Esophagus muscularis mucosa (tissue), 4 donors: ENCODE measurements at regions not wholly inside any gene's neighbourhood (a gene's known extent, or its start where the extent isn't known, plus 50 kb on each side); places are given as distances from the start of the nearest gene placed in this dataset.

Experiments
- DNase-seq: peaks from one replicate; pipeline ENCODE4 v3.0.0-alpha.2; 2017; ENCODE audit errors: extremely low spot score
- H3K27ac ChIP-seq, 4 donors: fragments of 200-600 bp; sonication (generic); replicated peaks in 1 of 4; 1 replicate in 3 of 4; 2 replicates in 1 of 4; pipeline ENCODE4 v1.5.1; 2016 to 2019; ENCODE audit warnings: mild to moderate bottlenecking in 1 of 4
- H3K27me3 ChIP-seq, 4 donors: fragments of 200-600 bp; sonication (generic); one replicate each; pipeline versions ENCODE4 v1.5.1 to v1.6.0; 2016 to 2019
- H3K36me3 ChIP-seq, 4 donors: fragments of 200-600 bp; sonication (generic); one replicate each; pipeline ENCODE4 v1.5.1; 2016 to 2019
- H3K4me1 ChIP-seq, 4 donors: fragments of 200-600 bp; sonication (generic); one replicate each; pipeline ENCODE4 v1.5.1; 2016 to 2019
- H3K4me3 ChIP-seq, 4 donors: fragments of 200-600 bp; sonication (generic); 1 replicate in 2 of 4; 2 replicates in 2 of 4; pipeline ENCODE4 v1.5.1; 2016 to 2019; ENCODE audit warnings: mild to moderate bottlenecking in 4 of 4, moderate library complexity in 1 of 4
- H3K9me3 ChIP-seq, 4 donors: fragments of 200-600 bp; sonication (generic); 1 replicate in 3 of 4; 2 replicates in 1 of 4; pipeline ENCODE4 v1.5.1; 2016 to 2019
- CTCF ChIP-seq, 3 experiments: fragments of 200-600 bp in 2 of 3; fragments of 450-650 bp in 1 of 3; sonication (generic) in 2 of 3; IDR thresholded peaks; one replicate each; pipeline ENCODE4 v1.5.1; 2017 to 2019; ENCODE audit warnings: antibody characterized with exemption in 3 of 3, mild to moderate bottlenecking in 2 of 3, moderate library complexity in 1 of 3
- EP300 ChIP-seq: sonication (generic); formaldehyde crosslinking; IDR thresholded peaks from one replicate; pipeline ENCODE4 v1.6.1; 2017; ENCODE audit warnings: antibody characterized with exemption
- POLR2A ChIP-seq: fragments of 450-650 bp; IDR thresholded peaks from one replicate; pipeline ENCODE4 v1.6.1; 2017; ENCODE audit warnings: antibody characterized with exemption, moderate library complexity, mild to moderate bottlenecking, low read depth
- POLR2AphosphoS5 ChIP-seq, 2 donors: sonication (generic); formaldehyde crosslinking; IDR thresholded peaks; one replicate each; pipeline ENCODE4 v1.6.1; 2017; ENCODE audit warnings: antibody characterized with exemption in 2 of 2
- WGBS: methylation state at CpG from one replicate; pipeline ENCODE4 v1.1.5; 2018; 5-methylcytosine and 5-hydroxymethylcytosine counted together
- intact Hi-C: fragments of 100-400 bp; cut with DNase I; formaldehyde crosslinking; loops from one replicate; pipeline ENCODE4 v1.15.1; 2023

GRCh38 chr2:866009-866680 is 84.5 kb upstream of the SNTG2 start:
- 80% methylated on average over 15 of the region's 15 CpGs for WGBS
- peaks cover 0 to 69% (median 3%) of the 10 kb centered on the region in 4 donors for H3K27me3 ChIP-seq
- intact Hi-C loops = no loop called here

DNA sequence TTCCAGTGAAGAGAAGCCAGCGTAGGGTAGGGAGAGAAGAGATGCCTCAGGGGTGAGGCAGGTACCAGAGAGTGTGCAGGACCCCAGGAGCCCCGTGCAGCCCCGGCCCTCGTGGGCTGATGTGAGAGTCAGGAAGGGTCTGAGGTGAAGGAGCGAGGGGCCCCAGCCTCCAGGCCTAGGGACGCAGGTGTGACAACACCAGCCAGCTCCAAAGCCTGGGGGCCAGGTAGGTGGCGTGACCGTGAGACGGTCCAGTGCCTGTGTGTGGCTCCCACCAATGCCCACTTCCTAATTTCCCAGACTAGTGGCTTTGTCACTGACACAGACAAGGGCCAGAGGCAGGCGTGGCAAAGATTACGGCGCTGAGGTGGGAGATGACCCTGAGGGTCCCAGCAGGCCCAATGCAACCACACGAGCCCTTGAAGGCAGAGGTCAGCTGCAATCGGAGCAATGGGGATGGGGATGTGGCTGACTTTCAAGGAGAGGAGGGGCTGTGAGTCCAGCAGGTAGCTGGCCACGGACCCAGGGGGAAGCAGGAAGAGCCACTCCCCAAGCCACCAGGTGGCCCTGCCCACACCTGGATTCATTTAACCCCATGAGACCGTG is 86.0 kb upstream of the SNTG2 start:
- H3K36me3 ChIP-seq = no peaks in the 10 kb centered on the region
- H3K4me1 ChIP-seq = no peaks in the 10 kb centered on the region
- no peak for DNase-seq
- no peak overlapping the region for H3K4me3 ChIP-seq
- no peak for TF ChIP-seq POLR2A
- TF ChIP-seq CTCF (IDR thresholded peaks at IDR 0.05) = no peak
- TF ChIP-seq EP300 = no peak
- H3K27ac ChIP-seq = no peak overlapping the region
- WGBS = 82% methylated on average over 13 of the region's 16 CpGs
- intact Hi-C loops = no loop called here
- no peaks in the 10 kb centered on the region for H3K9me3 ChIP-seq
- peaks cover 0 to 55% (median 2%) of the 10 kb centered on the region in 4 donors for H3K27me3 ChIP-seq

More at GRCh38 chr2:866009-866680, 84.5 kb upstream of the SNTG2 start:
- TF ChIP-seq CTCF (IDR thresholded peaks at IDR 0.05) (no peak), POLR2AphosphoS5 (IDR thresholded peaks at IDR 0.05) (no peak), EP300 (no peak), POLR2A (no peak)
- no peaks in the 10 kb centered on the region for H3K36me3 ChIP-seq
- no peak overlapping the region for H3K27ac ChIP-seq
- no peak overlapping the region for H3K4me3 ChIP-seq
- no peaks in the 10 kb centered on the region for H3K9me3 ChIP-seq
- no peaks in the 10 kb centered on the region for H3K4me1 ChIP-seq
- DNase-seq = no peak

DNA sequence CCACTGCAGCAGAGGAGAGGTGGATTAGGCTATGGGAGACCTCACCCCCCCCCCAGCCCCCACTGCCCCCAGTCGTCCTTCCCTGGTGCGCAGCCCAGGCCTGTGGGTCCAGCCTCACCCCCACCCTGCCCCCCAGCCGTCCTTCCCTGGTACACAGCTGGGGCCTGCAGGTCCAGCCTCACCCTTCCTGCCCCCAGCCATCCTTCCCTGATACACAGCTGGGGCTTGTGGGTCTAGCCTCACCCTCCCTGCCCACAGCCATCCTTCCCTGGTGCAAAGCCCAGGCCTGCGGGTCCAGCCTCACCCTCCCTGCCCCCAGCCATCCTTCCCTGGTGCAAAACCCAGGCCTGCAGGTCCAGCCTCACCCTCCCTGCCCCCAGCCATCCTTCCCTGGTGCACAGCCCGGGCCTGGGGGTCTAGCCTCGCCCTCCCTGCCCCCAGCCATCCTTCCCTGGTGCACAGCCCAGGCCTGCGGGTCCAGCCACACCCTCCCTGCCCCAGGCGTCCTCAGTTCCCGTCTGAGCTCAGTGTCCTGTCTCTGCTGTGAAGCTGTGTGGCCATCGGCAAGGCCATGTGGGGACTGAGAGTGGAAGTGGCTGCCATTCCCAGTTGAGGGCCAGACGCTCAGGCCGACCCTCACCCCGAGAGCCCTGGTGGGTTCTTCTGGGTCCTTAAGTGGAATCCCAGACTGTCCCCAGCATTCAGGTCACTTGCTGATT is 86.8 kb upstream of the SNTG2 start:
- no peak overlapping the region for H3K4me3 ChIP-seq
- no peaks in the 10 kb centered on the region for H3K4me1 ChIP-seq
- H3K9me3 ChIP-seq = no peaks in the 10 kb centered on the region
- WGBS = 70% methylated on average over 10 of the region's 13 CpGs
- intact Hi-C loops = no loop called here
- DNase-seq = no peak
- no peak for TF ChIP-seq POLR2A
- TF ChIP-seq EP300 = no peak
- no peak for TF ChIP-seq CTCF (IDR thresholded peaks at IDR 0.05)
- no peak for TF ChIP-seq POLR2AphosphoS5 (IDR thresholded peaks at IDR 0.05)
- peaks cover 0 to 48% (median 0%) of the 10 kb centered on the region in 4 donors for H3K27me3 ChIP-seq
- no peaks in the 10 kb centered on the region for H3K36me3 ChIP-seq
- H3K27ac ChIP-seq = no peak overlapping the region

DNA sequence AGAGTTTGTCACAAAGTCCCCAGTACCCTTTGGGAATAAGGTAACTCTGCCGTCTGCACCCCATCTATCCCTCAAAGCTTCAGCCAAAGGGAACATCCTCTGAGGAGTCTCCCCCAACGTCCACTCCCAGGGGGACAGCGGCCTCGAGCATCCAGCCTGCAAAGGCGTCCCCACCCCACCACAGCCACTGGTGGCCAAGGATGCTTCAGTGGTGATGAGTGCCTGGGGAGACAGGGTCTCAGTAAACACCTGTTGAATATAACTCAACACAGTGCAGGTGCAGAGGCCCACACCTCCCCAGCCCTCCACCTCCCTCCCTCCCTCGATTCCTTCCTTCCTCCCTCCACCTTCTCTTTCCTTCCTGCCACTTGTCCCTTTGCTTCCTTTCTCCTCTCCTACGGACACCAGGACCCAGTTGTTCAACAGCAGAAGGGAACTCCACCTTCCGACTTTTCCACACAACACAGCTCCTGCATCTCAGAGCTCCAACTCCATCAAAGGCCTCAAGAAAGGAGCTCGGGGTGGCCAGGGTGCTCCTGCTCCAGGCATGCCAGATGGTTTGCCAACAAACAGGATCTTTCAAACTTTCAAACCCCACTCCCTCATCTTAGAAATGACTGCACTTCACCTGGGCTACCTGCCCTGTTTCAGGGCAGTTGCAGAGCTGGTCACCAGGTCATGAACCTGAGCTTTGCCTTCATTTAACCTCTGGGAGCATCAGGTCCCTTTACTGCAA is 87.8 kb upstream of the SNTG2 start:
- Histone ChIP-seq H3K36me3 (no peaks in the 10 kb centered on the region), H3K27ac (no peak overlapping the region), H3K9me3 (no peaks in the 10 kb centered on the region), H3K4me3 (no peak overlapping the region), H3K27me3 (peaks cover 0 to 46% (median 0%) of the 10 kb centered on the region in 4 donors), H3K4me1 (no peaks in the 10 kb centered on the region)
- no peak for TF ChIP-seq EP300
- TF ChIP-seq CTCF (IDR thresholded peaks at IDR 0.05) = no peak
- TF ChIP-seq POLR2AphosphoS5 (IDR thresholded peaks at IDR 0.05) = no peak
- no peak for TF ChIP-seq POLR2A
- no peak for DNase-seq
- intact Hi-C loops = no loop called here
- 87% methylated on average over 9 of the region's 9 CpGs for whole genome bisulfite sequencing
